ENCODE measurements at regions not wholly inside any gene's neighbourhood (a gene's known extent, or its start where the extent isn't known, plus 50 kb on each side); places are given as distances from the start of the nearest gene placed in this dataset.

- no peak for DNase-seq (ENCODE audit: low read depth in 3 of 3, low spot score in 2 of 3)
Observed at GRCh38 chr2:167900435-167901114, 346.8 kb downstream of the STK39 start.

DNA sequence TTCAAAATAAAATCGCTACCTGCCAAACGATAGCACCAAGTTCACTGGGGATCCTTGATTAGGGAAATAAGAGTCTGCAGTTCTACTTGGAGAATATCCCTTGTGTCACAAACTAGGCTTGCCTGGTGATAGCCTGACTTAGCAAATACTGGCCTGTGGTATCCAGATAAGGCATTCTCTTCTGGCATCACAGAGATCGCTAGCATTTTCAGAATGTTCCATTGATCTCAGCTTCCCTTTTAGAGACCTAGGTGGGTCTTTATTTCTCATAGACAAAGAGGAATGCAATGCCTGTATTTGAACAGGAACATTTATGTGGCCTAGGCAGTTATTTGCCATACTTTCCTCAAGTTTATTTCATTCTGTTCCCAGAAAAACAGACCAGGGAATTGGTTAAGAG lies 349.1 kb downstream of the STK39 start:
- DNase-seq (ENCODE audit: low read depth in 3 of 3, low spot score in 2 of 3): no peak

- no peak for DNase-seq (ENCODE audit: low read depth in 3 of 3, low spot score in 2 of 3)
Observed at GRCh38 chr2:167891841-167892240, 355.6 kb downstream of the STK39 start.

DNA sequence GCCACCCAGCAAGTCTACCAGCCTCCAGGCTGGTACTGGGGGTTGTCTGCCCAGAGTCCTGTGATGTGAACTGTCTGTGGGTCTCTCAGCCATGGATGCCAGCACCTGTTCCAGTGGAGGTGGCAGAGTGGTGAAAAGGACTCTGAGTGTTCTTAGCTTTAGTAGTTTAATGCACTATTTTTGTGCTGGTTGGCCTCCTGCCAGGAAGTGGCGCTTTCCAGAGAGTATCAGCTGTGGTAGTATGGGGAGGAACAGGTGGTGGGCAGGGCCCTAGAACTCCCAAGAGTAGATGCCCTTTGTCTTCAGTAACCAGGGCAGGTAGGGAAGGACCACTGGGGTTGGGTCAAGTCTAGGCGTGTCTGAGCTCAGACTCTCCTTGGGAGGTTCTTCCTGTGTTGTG lies 356.7 kb downstream of the STK39 start:
- DNase-seq (ENCODE audit: low read depth in 3 of 3, low spot score in 2 of 3): no peak

- DNase-seq (ENCODE audit: low read depth in 3 of 3, low spot score in 2 of 3): no peak
Observed at GRCh38 chr2:167880415-167880814, 367.0 kb downstream of the STK39 start.

DNA sequence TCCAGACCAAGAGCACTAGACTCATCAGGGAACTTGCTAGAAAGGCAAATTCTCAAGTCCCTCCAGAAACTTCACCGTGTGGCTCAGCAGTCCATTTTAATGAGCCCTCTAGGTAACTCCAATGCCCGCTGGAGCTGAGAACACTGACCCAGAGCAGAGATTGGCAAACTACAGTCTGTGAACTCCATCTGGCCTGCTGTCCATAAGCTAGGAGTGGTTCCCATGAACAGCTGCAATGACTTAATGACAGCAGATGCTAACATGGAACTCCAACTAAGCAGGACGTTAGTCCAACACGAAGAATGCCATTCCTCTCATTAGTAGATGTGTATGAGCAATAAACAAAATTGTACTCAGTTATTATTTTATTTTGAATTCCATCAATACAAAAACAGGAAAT lies 371.9 kb downstream of the STK39 start:
- no peak for DNase-seq (ENCODE audit: low read depth in 3 of 3, low spot score in 2 of 3)

- DNase-seq (ENCODE audit: low read depth in 3 of 3, low spot score in 2 of 3): no peak
Observed at GRCh38 chr2:167874812-167875211, 372.6 kb downstream of the STK39 start.

DNA sequence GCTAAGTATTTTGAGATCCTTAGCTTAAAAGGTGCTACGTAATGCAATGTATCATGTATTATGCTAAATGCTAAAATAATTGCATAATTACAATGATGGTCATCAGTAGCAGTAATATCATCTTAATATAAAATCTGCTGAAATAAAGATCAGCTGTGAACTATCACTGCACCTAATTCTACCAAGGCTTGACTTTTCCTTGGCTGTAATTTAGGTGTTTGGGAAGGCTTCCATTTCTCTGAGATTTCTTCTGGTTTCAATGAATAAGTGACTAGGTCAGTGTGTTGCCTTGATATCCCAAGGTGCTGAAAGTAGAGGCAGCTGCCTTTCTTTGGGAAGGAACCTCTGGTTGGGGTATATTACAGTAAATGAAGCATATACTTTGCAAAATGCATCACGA lies 376.1 kb downstream of the STK39 start:
- no peak for DNase-seq (ENCODE audit: low read depth in 3 of 3, low spot score in 2 of 3)

DNA sequence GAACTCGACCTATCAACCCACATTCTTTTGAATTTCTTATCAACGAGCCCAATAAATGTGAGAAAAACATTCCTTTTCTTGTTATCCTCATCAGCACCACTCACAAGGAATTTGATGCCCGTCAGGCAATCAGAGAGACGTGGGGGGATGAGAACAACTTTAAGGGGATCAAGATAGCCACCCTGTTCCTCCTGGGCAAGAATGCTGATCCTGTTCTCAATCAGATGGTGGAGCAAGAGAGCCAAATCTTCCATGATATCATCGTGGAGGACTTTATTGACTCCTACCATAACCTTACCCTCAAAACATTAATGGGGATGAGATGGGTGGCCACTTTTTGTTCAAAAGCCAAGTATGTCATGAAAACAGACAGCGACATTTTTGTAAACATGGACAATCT lies 378.2 kb downstream of the STK39 start:
- no peak for DNase-seq (ENCODE audit: low read depth in 3 of 3, low spot score in 2 of 3)

GRCh38 chr2:167863377-167863776 lies 384.0 kb downstream of the STK39 start:
- no peak for DNase-seq (ENCODE audit: low read depth in 3 of 3, low spot score in 2 of 3)

- no peak for DNase-seq (ENCODE audit: low read depth in 3 of 3, low spot score in 2 of 3)
Observed at GRCh38 chr2:167862782-167863181, 384.6 kb downstream of the STK39 start.

DNA sequence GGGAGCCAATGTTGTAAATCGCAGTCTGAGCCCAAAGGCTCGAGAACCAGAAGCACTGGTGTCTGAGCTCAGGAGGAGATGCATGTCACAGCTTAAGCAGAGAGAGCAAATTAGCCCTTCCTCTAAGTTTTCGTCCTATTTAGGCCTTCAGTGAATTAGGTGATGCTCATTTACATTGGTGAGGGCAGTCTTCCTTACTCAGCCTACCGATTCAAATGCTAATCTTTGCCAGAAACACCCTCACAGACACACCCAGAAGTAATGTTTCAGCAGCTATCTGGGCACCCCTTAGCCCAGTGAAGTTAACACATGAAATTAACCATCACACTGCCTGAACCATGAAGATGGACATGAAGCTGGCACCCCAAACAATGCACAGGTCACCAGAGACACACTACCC lies 385.1 kb downstream of the STK39 start:
- no peak for DNase-seq (ENCODE audit: low read depth in 3 of 3, low spot score in 2 of 3)

DNA sequence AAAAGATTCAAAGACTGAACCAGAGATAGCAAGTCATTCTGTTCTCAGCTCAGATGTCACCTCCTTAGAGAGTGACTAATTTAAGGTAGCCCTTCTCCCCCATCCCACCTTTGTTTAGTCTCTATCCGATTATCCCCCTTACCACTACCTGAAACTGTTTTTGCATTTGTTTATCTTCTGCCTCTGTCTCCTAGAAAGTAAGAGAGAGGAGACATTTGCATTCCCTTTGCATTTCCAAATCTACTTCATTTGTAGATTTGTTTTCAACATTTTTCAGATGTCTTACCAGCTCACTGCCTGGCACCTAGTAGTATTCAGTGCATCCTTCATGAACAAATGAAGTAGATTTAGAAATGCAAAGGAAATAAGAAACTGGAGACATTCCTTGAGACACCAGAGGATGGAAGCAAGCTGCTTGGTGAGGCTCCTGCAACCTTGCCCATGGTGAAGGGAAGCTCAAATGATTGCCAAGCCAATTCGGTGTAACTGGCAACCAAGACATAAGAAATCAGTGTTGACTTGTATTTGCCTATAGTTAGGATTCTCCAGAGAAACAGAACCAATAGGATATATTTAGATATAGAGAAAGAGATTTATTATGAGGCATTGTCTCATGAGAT lies 385.7 kb downstream of the STK39 start:
- DNase-seq (ENCODE audit: low read depth in 3 of 3, low spot score in 2 of 3): no peak

GRCh38 chr2:167860082-167860481 lies 387.3 kb downstream of the STK39 start:
- DNase-seq (ENCODE audit: low read depth in 3 of 3, low spot score in 2 of 3): no peak

DNA sequence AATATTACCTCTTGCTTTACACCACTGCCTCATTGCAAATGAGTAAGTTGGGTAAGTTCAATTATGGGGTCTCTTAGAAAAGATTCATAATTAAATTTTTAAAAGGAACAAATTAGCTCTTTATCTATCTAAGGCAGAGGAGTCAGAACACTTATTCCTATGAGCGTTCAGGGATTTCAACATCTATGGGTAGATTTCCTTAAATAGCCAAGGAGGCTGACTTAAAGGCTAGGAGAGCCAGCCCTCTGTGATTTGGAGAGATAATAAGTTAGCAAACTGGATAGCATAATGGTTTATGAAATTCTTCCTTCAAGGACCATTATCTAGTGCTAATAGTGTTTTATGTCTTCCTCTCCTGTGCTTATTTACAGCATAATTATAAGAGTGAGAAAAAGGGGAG lies 387.7 kb downstream of the STK39 start:
- no peak for DNase-seq (ENCODE audit: low read depth in 3 of 3, low spot score in 2 of 3)

DNA sequence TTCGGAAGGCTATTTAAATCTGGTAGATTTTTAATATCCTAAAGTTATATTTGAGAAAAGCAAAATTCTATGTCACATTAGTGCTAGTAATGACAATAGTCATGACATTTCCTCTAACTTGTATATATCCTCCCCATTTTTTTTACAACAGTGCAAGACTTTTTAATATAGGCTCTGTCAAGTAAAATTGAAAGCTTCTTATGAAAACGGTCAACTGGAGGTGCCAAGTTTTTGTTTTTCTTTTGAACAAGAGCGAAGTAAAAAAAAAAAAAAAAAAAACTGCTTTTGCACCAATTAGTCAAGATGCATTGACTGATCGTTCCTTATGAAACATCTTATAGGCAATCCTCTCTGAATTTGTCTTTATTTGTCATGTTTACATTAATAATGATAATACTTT lies 389.3 kb downstream of the STK39 start:
- no peak for DNase-seq (ENCODE audit: low read depth in 3 of 3, low spot score in 2 of 3)

- no peak for DNase-seq (ENCODE audit: low read depth in 3 of 3, low spot score in 2 of 3)
Observed at GRCh38 chr2:167857416-167857815, 390.0 kb downstream of the STK39 start.

DNA sequence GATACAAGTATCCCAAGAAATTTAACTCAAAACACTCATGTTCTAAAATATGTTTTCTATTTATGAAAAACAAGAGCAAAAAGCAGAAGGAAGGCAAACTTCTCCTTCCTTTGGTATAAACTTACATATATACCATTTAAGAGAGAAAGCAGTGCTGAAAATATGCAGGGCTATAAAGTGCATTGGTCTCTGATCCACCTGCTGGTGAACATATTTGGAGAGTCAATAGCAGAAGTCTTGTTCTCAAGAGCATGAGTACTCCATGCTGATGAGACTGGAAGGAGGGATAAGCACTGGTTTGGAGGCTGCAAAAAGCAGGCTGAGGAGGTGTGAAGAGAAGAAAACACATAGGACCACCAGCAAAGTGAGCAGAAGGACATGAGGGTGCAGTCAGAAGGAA lies 391.2 kb downstream of the STK39 start:
- DNase-seq (ENCODE audit: low read depth in 3 of 3, low spot score in 2 of 3): no peak

DNA sequence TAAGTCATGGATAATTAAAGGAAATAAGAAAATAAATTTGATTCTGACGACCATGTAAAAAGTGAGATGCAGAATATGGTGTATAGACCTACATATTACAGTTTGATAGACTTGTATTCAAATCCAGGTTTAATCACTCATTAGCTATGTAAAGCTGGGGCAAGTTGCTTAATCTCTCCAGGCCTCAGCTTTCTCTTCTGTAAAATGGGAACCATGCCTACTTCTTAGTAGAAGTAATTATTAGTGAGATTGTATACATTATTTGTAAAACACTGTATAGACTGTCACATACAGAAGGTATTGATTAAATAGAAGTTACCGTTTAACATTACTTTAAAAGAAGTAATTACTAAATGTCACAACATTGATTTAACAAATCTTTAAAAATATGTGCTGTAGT lies 392.2 kb downstream of the STK39 start:
- DNase-seq (ENCODE audit: low read depth in 3 of 3, low spot score in 2 of 3): no peak

- DNase-seq (ENCODE audit: low read depth in 3 of 3, low spot score in 2 of 3): no peak
Observed at GRCh38 chr2:167853717-167854116, 393.7 kb downstream of the STK39 start.

DNA sequence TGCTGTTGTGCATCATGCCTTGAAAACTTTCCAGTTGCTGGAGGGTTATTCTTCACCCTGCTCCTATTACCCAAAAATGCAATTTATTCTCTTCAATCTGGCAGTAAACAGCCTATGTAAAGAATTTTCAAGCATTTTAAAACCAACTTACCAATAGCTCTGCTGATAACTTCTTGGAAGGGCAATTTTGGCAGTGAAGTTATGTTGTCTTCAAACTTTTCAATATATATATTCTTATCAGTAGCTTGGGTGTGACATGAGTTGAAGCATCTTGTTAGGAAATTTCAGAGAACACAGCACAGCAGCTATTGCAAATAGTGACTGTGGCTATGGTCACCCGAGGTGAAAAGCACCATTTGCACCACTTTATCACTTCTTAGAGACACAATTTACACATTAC lies 395.5 kb downstream of the STK39 start:
- no peak for DNase-seq (ENCODE audit: low read depth in 3 of 3, low spot score in 2 of 3)

GRCh38 chr2:167851323-167851860 lies 396.0 kb downstream of the STK39 start:
- DNase-seq (ENCODE audit: low read depth in 3 of 3, low spot score in 2 of 3): no peak

Measured in right renal cortex interstitium (tissue), 3 donors.